DLD1 (cell line): ENCODE measurements at regions not wholly inside any gene's neighbourhood (a gene's known extent, or its start where the extent isn't known, plus 50 kb on each side); places are given as distances from the start of the nearest gene placed in this dataset.
"Not testable (repeated sequence)": the region's sequence is repeated elsewhere in the genome, so short reads cannot be mapped to it uniquely, and the experiment has no call there.

Experiments used
- in situ Hi-C: cut with HindIII; loops from 2 replicates; pipeline ENCODE4 v1.10.0; 2017; ENCODE audit warnings: low sequenced_read_pairs

DNA sequence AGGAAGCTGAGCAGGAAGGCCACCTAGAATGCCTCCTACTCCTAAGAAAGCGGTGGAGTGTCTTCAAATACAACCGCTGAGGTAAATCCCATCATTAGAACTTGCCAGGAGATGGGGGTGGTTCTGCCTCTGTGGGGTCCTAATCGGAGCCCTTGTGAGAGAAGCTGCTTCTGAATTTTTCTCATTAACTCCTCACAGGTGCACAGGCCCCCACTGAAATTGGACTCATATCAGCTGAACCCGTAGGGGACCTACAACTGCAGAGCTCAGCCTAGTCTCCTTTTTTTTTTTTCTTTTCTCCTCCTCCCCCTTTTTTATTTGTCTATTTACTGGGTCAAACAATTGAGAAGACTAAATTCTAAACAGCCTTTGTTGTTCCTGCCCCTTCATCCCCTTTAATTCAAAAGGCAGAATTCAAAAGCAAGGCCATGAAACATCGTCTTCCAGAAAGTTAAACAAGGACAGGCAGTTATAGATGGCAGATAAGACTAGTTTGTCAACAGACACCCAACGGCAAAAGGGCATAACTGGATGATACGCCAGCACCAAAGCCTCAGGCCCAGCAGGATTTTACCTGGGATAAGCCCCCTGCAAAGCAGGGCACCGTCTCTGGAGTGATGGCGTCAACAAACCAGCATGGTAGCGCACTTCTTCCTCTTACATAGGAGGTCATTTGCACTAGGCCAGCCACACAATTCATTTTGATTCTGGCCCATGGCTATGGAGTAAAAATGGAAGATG lies 213.7 kb upstream of the HES1 start:
- in situ Hi-C loops = no loop called here

DNA sequence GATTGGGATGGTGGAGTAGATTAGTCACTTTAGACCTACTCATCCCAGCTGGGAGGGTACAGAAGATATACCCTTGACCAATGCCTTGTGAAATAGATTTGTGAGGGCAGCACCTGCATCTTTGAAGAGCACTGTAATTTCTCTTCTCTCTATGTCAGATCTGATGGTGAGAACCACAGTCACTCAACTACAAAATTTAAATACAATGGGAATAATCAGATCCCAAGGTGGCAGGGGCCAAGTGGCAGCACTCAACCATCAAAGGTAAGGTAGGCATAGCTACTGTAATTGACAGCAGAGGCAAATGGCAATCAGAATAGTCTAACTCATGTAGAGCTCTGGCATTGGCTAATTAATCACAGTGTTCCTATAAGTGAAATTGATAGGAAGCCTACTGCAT lies 212.0 kb upstream of the HES1 start:
- in situ Hi-C loops = not testable (repeated sequence)

DNA sequence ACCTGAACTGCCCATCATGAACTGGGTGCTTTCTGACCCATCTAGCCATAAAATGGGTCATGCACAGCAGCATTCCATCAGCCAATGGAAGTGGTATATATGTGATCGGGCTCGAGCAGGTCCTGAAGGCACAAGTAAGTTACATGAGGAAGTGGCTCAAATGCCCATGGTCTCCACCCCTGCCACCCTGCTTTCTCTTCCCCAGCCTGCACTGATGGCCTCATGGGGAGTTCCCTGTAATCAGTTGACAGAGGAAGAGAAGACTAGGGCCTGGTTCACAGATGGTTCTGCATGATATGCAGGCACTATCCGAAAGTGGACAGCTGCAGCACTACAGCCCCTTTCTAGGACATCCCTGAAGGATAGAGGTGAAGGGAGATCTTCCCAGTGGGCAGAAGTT lies 209.9 kb upstream of the HES1 start:
- in situ Hi-C loops = not testable (repeated sequence)

DNA sequence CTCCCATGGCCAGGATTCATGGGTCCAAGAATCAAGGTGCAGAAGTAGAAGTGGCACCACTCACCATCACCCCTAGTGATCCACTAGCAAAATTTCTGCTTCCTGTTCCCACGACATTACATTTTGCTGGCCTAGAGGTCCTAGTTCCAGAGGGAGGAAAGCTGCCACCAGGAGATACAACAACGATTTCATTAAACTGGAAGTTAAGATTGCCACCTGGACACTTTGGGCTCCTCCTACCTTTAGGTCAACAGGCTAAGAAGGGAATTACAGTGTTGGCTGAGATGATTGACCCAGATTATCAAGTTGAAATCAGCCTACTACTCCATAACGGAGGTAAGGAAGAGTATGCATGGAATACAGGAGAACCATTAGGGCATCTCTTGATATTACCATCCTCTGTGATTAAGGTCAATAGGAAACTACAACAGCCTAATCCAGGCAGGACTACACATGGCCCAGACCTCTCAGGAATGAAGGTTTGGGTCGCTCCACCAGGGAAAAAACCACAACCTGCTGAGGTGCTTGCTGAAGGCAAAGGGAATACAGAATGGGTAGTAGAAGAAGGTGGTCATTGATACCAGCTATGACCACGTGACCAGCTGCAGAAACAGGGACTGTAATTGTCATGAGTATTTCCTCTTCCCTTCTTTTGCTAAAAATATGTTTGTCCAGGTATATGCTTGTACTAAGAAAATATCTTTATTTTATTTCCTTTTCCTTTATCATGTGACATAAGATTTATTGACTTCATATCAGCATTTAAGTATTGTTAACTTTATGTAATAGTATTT lies 208.3 kb upstream of the HES1 start:
- in situ Hi-C loops = not testable (repeated sequence)

DNA sequence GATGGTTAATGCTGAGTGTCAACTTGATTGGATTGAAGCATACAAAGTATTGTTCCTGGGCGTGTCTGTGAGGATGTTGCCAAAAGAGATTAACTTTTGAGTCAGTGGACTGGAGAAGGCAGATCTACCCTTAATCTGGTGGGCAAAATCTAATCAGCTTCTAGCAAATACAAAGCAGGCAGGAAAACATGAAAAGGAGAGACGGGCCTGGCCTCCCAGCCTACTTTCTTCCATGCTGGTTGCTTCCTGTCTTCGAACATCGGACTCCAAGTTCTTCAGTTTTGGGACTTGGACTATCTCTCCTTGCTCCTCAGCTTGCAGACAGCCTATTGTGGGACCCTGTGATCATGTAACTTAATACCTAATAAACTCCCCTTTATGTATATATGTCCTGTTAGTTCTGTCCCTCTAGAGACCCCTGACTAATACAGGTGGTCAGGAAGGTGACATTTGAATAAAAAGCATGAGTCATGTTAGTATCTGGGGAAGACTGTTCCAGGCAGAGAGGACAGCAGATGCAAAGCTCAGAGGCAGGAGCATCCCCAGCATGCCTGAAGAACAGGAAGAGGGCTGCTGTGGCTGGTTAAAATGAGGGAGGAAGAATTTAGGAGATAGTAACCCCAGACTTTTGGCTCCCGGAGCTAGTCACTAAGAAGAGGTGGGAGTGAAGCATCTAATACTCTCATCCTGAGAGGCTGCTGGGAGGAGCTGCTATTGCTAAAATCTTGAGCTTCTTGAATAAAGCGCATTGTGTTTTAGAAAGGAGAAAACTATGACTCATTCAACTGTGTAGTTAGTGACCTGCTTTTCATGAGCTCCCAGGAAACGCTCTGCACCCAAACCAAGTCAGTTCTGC lies 207.4 kb upstream of the HES1 start:
- in situ Hi-C loops = no loop called here

DNA sequence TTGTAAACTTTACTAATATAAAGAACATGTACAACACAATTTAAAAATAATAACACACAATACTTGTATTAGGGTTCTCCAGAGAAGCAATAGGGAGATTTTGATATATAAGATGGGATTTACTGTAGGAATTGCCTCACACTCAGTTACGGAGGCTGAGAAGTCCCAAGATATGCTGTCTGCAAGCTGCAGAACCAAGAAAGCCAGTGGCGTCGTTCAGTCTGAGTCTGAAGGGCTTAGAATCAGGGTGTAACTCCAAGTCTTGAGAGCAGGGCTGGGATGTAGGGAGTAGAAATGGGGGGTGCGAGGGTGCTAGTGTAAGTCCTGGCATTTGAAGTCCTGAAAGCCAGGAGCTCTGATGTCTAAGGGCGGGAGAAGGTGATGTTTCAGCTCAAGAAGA lies 206.6 kb upstream of the HES1 start:
- in situ Hi-C loops = no loop called here

DNA sequence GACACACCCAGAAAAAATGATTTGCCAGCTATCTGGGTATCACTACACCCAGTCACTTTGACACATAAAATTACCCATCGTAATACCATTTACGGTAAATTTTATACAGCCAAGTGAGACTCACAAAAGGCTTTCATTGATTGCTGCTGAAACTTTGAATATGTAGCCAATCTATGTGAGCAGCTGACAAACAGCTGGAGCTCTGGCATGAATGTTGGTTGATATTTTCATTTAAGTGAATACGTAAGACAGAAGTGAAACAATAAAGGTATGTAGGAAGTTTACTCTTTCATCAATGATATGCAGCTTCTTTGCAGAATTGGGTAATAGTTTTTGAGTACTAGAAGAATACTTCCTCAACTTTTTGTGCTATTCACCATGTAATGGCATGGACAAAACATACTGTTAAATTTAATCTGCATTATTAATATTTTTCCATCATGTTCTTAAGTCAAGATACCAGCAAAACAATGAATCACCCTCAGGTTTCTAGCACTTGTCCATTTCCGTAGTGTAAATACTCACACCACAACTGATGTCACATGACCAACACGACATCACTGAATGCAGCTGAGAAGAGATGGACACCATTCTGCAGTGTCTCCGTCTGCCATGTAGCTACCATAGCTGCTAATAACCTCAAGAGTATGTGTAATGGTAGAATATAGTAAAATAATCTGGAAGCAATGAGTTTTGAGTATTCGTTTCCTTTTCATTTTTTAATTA lies 205.9 kb upstream of the HES1 start:
- in situ Hi-C loops = no loop called here

DNA sequence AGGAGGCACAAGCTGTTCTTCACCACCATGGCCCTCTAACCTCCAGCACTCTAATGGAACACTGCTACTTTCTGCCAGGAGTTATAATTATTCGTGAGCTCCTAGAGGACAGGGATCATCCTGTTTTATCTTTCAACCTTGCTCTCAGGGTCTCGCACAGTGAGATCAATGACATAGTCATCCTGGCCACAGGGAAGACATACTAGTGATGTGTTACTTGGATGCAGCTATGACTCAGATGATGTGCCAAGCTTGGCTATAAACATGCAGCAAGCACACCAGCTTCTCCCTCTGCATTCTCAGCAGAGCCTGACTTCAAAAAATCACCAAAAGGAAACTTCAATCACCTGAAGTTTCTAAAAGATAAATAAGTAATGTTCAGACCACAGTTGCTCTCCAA lies 203.8 kb upstream of the HES1 start:
- in situ Hi-C loops = no loop called here

DNA sequence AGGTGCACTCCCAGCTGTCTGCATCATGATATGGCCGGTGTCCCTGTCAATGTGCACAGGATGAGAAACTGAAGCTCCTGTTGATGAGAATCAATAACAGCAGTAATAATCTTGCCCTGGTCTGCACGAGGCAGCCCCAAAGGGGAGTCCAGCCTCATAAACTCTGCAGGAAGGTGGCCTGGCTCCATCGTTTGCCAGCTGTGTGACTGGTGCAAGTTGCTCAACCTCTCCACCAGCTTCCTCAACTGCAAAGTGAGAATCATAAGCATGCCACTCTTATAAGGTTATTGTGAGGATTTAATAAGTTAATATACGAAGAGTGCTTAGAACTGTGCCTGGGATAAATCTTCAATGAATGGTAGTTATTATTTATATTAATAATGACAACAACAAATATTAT lies 203.4 kb upstream of the HES1 start:
- in situ Hi-C loops = no loop called here

DNA sequence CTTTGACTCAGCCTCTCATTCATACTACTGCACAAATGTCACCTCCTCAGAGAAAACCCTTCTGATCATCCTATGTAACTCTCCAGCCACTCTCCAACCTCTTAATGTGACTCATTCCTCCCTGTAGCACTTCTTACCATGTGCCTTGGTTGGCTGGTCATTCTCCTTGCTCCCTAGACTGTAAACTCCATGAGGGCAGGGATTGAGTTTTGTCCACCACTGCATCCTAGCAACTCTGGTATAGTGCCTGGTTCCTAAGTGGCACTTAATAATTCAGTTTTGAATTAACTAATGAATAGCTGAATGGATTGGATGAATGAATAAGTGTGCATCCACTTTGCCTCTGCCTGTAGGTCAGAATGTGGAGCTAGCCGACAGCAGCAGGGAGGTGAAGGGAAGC lies 202.5 kb upstream of the HES1 start:
- in situ Hi-C loops = no loop called here

DNA sequence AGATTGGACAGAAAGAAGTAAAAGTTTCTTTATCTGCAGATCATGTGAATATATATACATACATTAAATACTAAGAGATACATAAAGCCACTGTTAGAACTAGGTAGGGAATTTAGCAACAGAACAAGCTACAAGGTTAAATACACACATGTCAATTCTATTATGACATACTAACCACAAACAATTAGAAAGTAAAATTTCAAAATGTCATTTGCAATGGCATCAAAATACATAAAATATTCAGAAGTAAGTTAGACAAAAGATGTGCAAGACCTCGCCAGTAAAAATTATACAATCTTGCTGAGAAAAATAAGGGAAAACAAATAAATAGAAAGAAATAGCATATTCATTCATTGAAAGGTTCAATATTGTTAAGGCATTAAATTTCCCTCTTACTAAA lies 200.0 kb upstream of the HES1 start:
- in situ Hi-C loops = no loop called here

DNA sequence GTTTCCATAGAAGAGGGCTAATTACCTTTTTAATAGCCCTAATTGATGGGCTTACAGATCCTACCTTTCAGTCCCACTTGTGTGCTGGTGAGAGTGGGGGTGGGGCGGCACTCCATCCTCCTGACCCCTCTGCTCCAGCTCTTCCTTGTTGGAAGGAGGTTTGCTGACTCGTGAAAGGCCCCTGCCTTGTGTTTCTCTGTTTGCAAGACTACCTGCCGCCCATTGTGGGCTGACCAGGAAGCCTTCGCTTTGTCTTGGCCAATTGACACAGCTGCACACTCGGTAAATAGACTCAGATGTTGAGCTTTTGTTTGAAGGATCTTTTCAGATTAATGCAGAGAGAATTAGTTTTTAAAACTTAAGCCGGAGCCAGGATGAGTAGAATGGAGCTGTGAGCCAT lies 197.3 kb upstream of the HES1 start:
- in situ Hi-C loops = no loop called here

DNA sequence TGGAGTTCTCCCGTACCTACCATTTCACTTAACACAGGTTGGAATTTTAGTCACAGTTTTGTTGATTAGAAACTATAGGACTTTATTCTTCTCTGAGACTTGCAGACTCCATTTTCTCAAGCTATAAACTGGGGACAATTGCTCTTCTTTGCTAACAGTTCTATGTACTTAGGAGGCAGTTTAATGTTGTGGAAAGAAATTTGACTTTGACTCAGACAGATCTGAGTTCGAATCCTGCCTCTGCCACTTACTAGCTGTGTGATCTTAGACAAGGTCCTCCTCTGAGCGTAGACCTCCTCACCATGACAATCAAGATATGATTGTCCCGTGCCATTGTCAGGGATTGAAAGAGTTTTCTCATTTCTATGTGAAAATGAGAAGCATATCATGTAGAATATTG lies 196.4 kb upstream of the HES1 start:
- in situ Hi-C loops = no loop called here

DNA sequence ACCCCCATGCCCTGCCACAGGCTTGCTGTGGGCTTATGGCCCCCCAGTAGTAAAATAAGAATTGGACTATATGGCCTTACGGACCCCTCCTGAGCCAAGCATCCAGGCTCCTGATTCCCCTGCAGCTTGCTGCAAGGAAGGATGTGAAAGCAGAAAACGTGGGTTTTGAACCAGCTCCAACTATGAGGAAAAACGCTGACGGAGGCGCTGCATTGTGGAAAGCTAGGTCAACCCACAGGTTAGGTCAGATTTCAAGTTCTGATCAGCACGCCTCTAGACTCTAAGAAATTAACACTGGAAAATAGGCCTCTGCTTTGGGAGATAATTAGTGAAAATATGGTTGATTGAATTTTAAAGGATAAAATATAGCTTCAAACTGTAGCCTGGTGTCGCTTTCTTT lies 195.4 kb upstream of the HES1 start:
- in situ Hi-C loops = no loop called here

DNA sequence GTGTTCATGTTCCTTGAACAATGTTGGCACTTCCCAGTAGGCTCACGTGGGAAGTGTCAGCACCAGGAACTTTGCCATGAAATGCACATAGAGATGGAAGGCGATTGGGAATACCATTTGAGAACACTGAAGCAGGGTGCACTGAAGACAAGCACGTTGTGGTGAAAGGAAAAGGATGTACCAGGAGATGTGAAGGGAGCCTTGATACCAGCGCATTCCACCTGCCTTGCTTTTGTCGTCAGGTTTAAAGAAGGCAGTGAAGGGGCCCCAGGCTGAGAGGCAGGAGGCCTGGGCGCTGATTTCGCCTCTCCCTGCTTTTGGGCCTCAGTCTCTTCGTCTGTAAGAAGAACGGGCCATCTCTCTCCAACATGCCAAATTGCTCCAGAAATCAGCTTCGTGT lies 194.5 kb upstream of the HES1 start:
- in situ Hi-C loops = no loop called here

DNA sequence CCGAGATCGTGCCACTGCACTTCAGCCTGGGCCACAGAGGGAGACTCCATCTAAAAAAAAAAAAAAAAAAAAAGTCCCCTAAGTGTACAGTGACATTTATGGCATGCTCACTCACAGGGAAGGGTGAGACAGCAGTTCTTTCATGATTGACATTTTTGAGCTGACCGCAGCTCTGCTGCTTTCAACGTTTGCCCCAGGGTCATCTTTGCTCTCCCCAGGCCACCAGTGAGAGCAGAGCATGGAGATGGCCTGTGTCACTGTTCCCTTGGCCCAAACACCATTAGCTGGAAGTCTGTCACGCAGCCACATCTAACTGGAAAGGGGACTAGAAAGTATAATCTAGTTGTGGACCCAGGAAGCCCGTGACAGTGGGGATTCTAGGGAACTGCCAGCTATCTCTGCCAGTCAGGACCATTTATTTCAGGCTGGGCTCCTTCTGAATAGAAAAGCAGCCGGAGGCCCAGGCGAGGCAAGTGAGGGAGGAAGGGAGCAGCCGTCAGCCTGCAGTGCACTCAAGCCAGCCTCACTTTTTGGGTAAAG lies 193.4 kb upstream of the HES1 start:
- in situ Hi-C loops = no loop called here

DNA sequence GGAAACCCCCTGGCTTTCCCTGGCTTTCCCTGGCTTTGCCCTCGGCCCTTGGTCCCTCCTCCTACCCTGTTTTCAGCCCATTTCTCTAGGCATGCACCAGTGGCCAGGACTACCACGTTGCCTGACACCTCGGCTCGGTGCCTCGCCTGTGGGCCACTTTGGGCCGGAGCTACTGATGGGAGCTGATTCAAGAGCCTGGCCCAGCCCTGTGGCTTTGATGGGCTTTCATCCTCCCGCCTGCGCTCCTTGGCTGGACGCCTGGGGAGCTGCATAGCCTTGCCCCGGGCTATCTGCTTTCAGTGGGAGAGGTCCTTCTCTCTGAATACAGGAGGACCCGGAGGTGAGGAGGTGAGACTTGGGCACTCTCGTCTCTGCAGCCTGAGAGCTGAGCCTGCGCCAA lies 192.7 kb upstream of the HES1 start:
- in situ Hi-C loops = no loop called here

DNA sequence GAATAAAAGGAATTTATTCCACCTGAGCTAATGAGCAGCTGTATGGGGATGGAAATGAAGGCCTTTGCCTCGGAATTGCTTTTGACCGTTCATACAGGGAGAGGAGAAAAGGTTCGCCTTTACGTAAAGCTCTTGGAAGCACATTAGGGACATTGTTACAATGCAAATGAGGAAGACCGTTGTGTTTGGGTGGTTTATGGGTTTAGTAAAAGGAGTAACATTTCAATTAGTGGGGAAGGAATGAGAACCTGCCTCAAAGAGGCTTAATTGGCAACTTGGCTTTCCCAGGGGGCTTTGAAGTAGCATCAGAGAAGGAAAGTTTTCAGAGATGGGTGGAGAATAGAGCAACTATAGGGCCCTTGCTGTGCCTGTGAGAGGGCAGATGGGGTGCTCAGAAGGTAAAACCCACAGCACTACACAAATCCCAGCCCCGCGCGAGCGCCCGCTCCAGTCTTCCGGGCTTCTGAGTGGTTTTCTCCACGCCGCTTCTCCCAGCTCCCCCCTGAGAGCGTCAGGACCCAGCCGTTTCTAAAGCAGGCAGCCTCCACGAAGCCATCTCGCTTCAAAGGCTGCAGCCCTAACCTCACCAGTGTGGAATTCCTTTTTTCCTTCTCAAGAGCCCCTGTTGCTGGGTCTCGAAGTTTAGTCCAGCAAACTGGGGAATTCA lies 192.0 kb upstream of the HES1 start:
- in situ Hi-C loops = no loop called here

DNA sequence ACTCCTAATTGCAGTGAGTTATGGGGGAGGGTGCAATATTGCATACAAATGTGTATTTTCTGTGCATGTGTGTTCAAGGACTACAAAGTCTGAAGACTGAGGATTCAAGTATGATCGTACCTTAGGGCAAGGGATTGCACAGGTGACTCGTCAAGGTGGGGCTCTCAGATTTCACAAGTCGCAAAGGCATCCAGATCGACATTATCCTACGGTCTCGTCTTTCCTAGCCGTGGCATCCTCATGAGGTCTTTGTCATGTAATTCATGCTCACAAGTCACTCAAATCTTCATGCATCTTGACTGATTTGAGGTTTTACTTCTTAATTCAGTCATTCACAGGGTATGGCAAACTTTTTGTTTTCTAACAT lies 191.4 kb upstream of the HES1 start:
- in situ Hi-C loops = no loop called here

DNA sequence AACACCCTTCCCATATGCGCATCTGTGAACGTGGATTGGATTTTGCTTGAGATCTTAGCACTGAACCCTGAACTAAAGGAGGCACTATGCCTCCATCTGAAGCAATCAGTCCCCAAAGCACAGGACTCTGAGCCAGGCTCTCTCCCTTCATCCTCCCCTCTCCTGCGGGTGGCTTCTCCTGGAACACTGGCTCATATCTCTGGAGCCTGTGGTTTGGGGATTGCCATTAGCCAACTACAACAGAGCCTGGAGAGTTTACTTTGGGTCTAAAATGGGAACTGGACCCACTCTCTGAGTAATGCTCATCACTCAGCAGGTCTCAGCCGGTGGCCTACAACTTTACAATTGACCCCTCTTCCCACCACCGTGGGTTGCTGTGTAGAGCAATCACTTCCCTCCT lies 190.8 kb upstream of the HES1 start:
- in situ Hi-C loops = no loop called here
